ENCODE measurements at regions not wholly inside any gene's neighbourhood (a gene's known extent, or its start where the extent isn't known, plus 50 kb on each side); places are given as distances from the start of the nearest gene placed in this dataset.

- no peak for TF ChIP-seq NFRKB (IDR thresholded peaks at IDR 0.05)
- TF ChIP-seq SP1 (IDR thresholded peaks at IDR 0.05), result no peak
- no peak for TF ChIP-seq L3MBTL2 (conservative IDR thresholded peaks at IDR 0.05)
Observed at GRCh38 chr4:81712714-81713113, 241.0 kb upstream of the RASGEF1B start.

All from HEK293T (cell line).